CD4-positive, CD25-positive, alpha-beta regulatory T cell (primary cell): ENCODE measurements at regions not wholly inside any gene's neighbourhood (a gene's known extent, or its start where the extent isn't known, plus 50 kb on each side); places are given as distances from the start of the nearest gene placed in this dataset.

Source experiments
- ATAC-seq, 2 donors: fragments of 150-1000 bp; cut with Tn5 transposase; one replicate each; pipeline ENCODE4 v1.10.0; 2021; ENCODE audit warnings: low read depth in 2 of 2, moderate number of reproducible peaks in 2 of 2, moderate library complexity in 1 of 2
- DNase-seq, 3 donors: peaks; one replicate each; pipeline versions ENCODE4 v3.0.0 to v3.0.0-alpha.2; 2012 to 2022; ENCODE audit warnings: mixed read lengths in 1 of 3
- H3K27ac ChIP-seq: one replicate; pipeline ENCODE4 v1.7.0; 2013; ENCODE audit warnings: mild to moderate bottlenecking, low read length; ENCODE audit not compliant: insufficient read depth, poor library complexity, severe bottlenecking
- H3K27me3 ChIP-seq: one replicate; pipeline ENCODE4 v1.7.0; 2013; ENCODE audit warnings: low read length; ENCODE audit not compliant: control insufficient read depth, insufficient read depth
- H3K36me3 ChIP-seq: one replicate; pipeline ENCODE4 v1.7.0; 2013; ENCODE audit warnings: mild to moderate bottlenecking, low read length, moderate library complexity; ENCODE audit not compliant: control insufficient read depth, insufficient read depth
- H3K4me1 ChIP-seq: 2 replicates; pipeline ENCODE4 v1.7.0; 2013; ENCODE audit warnings: mild to moderate bottlenecking, low read length; ENCODE audit not compliant: insufficient read depth, control insufficient read depth, poor library complexity, severe bottlenecking
- H3K4me3 ChIP-seq: one replicate; pipeline ENCODE4 v1.7.0; 2013; ENCODE audit warnings: low read depth, mild to moderate bottlenecking, low read length, moderate library complexity
- H3K9me3 ChIP-seq, 2 experiments: 1 replicate in 1 of 2; 2 replicates in 1 of 2; pipeline ENCODE4 v1.7.0; 2013; ENCODE audit warnings: low read length in 2 of 2, mild to moderate bottlenecking in 1 of 2, moderate library complexity in 1 of 2; ENCODE audit not compliant: control insufficient read depth in 2 of 2
- H3K27ac Mint-ChIP-seq, 3 donors: one replicate each; pipeline ENCODE4 v1.8.0; 2020 to 2022; ENCODE audit warnings: mild to moderate bottlenecking in 3 of 3, mixed read lengths in 3 of 3, moderate library complexity in 2 of 3
- H3K27me3 Mint-ChIP-seq: one replicate; pipeline ENCODE4 v1.8.0; 2022; ENCODE audit warnings: mild to moderate bottlenecking, mixed read lengths
- H3K36me3 Mint-ChIP-seq: one replicate; pipeline ENCODE4 v1.8.0; 2020; ENCODE audit warnings: mixed read lengths
- H3K4me1 Mint-ChIP-seq, 4 donors: one replicate each; pipeline ENCODE4 v1.8.0; 2020 to 2022; ENCODE audit warnings: mixed read lengths in 4 of 4, mild to moderate bottlenecking in 1 of 4
- H3K4me3 Mint-ChIP-seq, 4 donors: one replicate each; pipeline ENCODE4 v1.8.0; 2020 to 2022; ENCODE audit warnings: mild to moderate bottlenecking in 4 of 4, mixed read lengths in 4 of 4, moderate library complexity in 3 of 4
- H3K9me3 Mint-ChIP-seq, 7 donors: one replicate each; pipeline ENCODE4 v1.8.0; 2020 to 2022; ENCODE audit warnings: mixed read lengths in 7 of 7, mild to moderate bottlenecking in 3 of 7, moderate library complexity in 2 of 7

GRCh38 chr6:81896525-81897503 is 144.3 kb upstream of the TENT5A start:
- Histone ChIP-seq H3K27ac (no peak overlapping the region), H3K9me3 (no peaks in the 10 kb centered on the region), H3K4me3 (no peak overlapping the region), H3K36me3 (no peaks in the 10 kb centered on the region), H3K4me1 (no peaks in the 10 kb centered on the region), H3K27me3 (no peaks in the 10 kb centered on the region)
- H3K4me3 Mint-ChIP-seq = no peak overlapping the region
- peaks cover 0 to 2% (median 0%) of the 10 kb centered on the region in 7 donors for H3K9me3 Mint-ChIP-seq
- H3K27me3 Mint-ChIP-seq = no peaks in the 10 kb centered on the region
- H3K4me1 Mint-ChIP-seq = no peaks in the 10 kb centered on the region
- no peaks in the 10 kb centered on the region for H3K36me3 Mint-ChIP-seq
- DNase-seq = no peak
- no peak overlapping the region for H3K27ac Mint-ChIP-seq
- no peak for ATAC-seq

GRCh38 chr6:81895511-81896185 is 143.2 kb upstream of the TENT5A start:
- H3K4me1 ChIP-seq = no peaks in the 10 kb centered on the region
- H3K27me3 Mint-ChIP-seq = no peaks in the 10 kb centered on the region
- H3K36me3 Mint-ChIP-seq = no peaks in the 10 kb centered on the region
- ATAC-seq = no peak
- DNase-seq = no peak
- no peak overlapping the region for H3K4me3 Mint-ChIP-seq
- no peaks in the 10 kb centered on the region for H3K9me3 ChIP-seq
- peaks cover 0 to 2% (median 0%) of the 10 kb centered on the region in 7 donors for H3K9me3 Mint-ChIP-seq
- H3K36me3 ChIP-seq = no peaks in the 10 kb centered on the region
- no peak overlapping the region for H3K27ac ChIP-seq
- H3K4me1 Mint-ChIP-seq = no peaks in the 10 kb centered on the region
- H3K27me3 ChIP-seq = no peaks in the 10 kb centered on the region
- no peak overlapping the region for H3K27ac Mint-ChIP-seq
- no peak overlapping the region for H3K4me3 ChIP-seq

- ATAC-seq (no peak), DNase-seq (no peak)
- Histone ChIP-seq H3K36me3 (no peaks in the 10 kb centered on the region), H3K27me3 (no peaks in the 10 kb centered on the region), H3K27ac (no peak overlapping the region), H3K4me3 (no peak overlapping the region), H3K4me1 (no peaks in the 10 kb centered on the region), H3K9me3 (no peaks in the 10 kb centered on the region)
- H3K27ac Mint-ChIP-seq = no peak overlapping the region
- H3K27me3 Mint-ChIP-seq = no peaks in the 10 kb centered on the region
- no peaks in the 10 kb centered on the region for H3K36me3 Mint-ChIP-seq
- peaks cover 0 to 5% (median 0%) of the 10 kb centered on the region in 7 donors for H3K9me3 Mint-ChIP-seq
- H3K4me1 Mint-ChIP-seq = no peaks in the 10 kb centered on the region
- no peak overlapping the region for H3K4me3 Mint-ChIP-seq
Measured at GRCh38 chr6:81894788-81895271, 142.3 kb upstream of the TENT5A start.

GRCh38 chr6:81894306-81894705 is 141.8 kb upstream of the TENT5A start:
- Mint-ChIP-seq H3K9me3 (peaks cover 0 to 5% (median 0%) of the 10 kb centered on the region in 7 donors), H3K4me3 (no peak overlapping the region), H3K27me3 (no peaks in the 10 kb centered on the region), H3K4me1 (no peaks in the 10 kb centered on the region), H3K36me3 (no peaks in the 10 kb centered on the region), H3K27ac (no peak overlapping the region)
- no peaks in the 10 kb centered on the region for H3K36me3 ChIP-seq
- H3K27ac ChIP-seq = no peak overlapping the region
- no peak overlapping the region for H3K4me3 ChIP-seq
- ATAC-seq (no peak), DNase-seq (no peak)
- no peaks in the 10 kb centered on the region for H3K4me1 ChIP-seq
- H3K9me3 ChIP-seq = no peaks in the 10 kb centered on the region
- no peaks in the 10 kb centered on the region for H3K27me3 ChIP-seq

GRCh38 chr6:81892891-81893290 is 140.4 kb upstream of the TENT5A start:
- H3K36me3 ChIP-seq = no peaks in the 10 kb centered on the region
- no peak overlapping the region for H3K4me3 ChIP-seq
- Mint-ChIP-seq H3K9me3 (peaks cover 0 to 5% (median 2%) of the 10 kb centered on the region in 7 donors), H3K36me3 (no peaks in the 10 kb centered on the region), H3K27ac (no peak overlapping the region), H3K4me3 (no peak overlapping the region), H3K27me3 (no peaks in the 10 kb centered on the region), H3K4me1 (no peaks in the 10 kb centered on the region)
- H3K4me1 ChIP-seq = no peaks in the 10 kb centered on the region
- H3K9me3 ChIP-seq = no peaks in the 10 kb centered on the region
- no peaks in the 10 kb centered on the region for H3K27me3 ChIP-seq
- DNase-seq = no peak
- H3K27ac ChIP-seq = no peak overlapping the region
- ATAC-seq = no peak

- no peak for DNase-seq
- Mint-ChIP-seq H3K4me3 (no peak overlapping the region), H3K36me3 (no peaks in the 10 kb centered on the region)
Measured at GRCh38 chr6:81891874-81892273, 139.4 kb upstream of the TENT5A start.

GRCh38 chr6:81890846-81891245 is 138.4 kb upstream of the TENT5A start:
- no peaks in the 10 kb centered on the region for H3K36me3 Mint-ChIP-seq
- H3K4me1 ChIP-seq = no peaks in the 10 kb centered on the region
- ATAC-seq (no peak), DNase-seq (no peak)
- H3K27ac ChIP-seq = no peak overlapping the region
- no peak overlapping the region for H3K4me3 ChIP-seq
- H3K9me3 Mint-ChIP-seq = peaks cover 0 to 6% (median 3%) of the 10 kb centered on the region in 7 donors
- H3K27me3 Mint-ChIP-seq = no peaks in the 10 kb centered on the region
- H3K4me3 Mint-ChIP-seq = no peak overlapping the region
- H3K27ac Mint-ChIP-seq = no peak overlapping the region
- no peaks in the 10 kb centered on the region for H3K36me3 ChIP-seq
- H3K27me3 ChIP-seq = no peaks in the 10 kb centered on the region
- H3K4me1 Mint-ChIP-seq = no peaks in the 10 kb centered on the region
- no peaks in the 10 kb centered on the region for H3K9me3 ChIP-seq

More at GRCh38 chr6:81891874-81892273, 139.4 kb upstream of the TENT5A start:
- Mint-ChIP-seq H3K27ac (no peak overlapping the region), H3K9me3 (peaks cover 0 to 5% (median 1%) of the 10 kb centered on the region in 7 donors), H3K27me3 (no peaks in the 10 kb centered on the region), H3K4me1 (no peaks in the 10 kb centered on the region)
- Histone ChIP-seq H3K9me3 (no peaks in the 10 kb centered on the region), H3K27me3 (no peaks in the 10 kb centered on the region), H3K4me3 (no peak overlapping the region), H3K36me3 (no peaks in the 10 kb centered on the region), H3K4me1 (no peaks in the 10 kb centered on the region), H3K27ac (no peak overlapping the region)
- ATAC-seq = no peak
